HCT116 (cell line): ENCODE measurements at regions not wholly inside any gene's neighbourhood (a gene's known extent, or its start where the extent isn't known, plus 50 kb on each side); places are given as distances from the start of the nearest gene placed in this dataset.
"Not testable (repeated sequence)": the region's sequence is repeated elsewhere in the genome, so short reads cannot be mapped to it uniquely, and the experiment has no call there.

Source experiments
- CEBPB ChIP-seq: IDR thresholded peaks from 2 replicates; pipeline ENCODE4 v1.6.1; 2012; ENCODE audit warnings: low read depth
- CTCF ChIP-seq, 3 experiments: fragments of 200-600 bp in 1 of 3; sonication (generic) in 1 of 3; IDR thresholded peaks in 2 of 3; conservative IDR thresholded peaks in 1 of 3; 2 replicates each; pipeline ENCODE4 v1.5.1; 2012 to 2017; ENCODE audit warnings: low read depth in 2 of 3, low read length in 2 of 3, antibody characterized with exemption in 1 of 3, borderline replicate concordance in 1 of 3, control low read depth in 1 of 3, mild to moderate bottlenecking in 1 of 3, mixed read lengths in 1 of 3, mixed run types in 1 of 3, moderate library complexity in 1 of 3; ENCODE audit not compliant: insufficient read depth in 1 of 3
- EZH2 ChIP-seq: fragments of 200-600 bp; sonication (generic); IDR thresholded peaks from 2 replicates; pipeline ENCODE4 v1.6.1; 2017; ENCODE audit warnings: antibody characterized with exemption, mixed run types
- FOSL1 ChIP-seq: IDR thresholded peaks from 2 replicates; pipeline ENCODE4 v1.6.1; 2012; ENCODE audit warnings: low read depth
- POLR2A ChIP-seq: IDR thresholded peaks from 2 replicates; pipeline ENCODE4 v1.7.0; 2011; ENCODE audit warnings: borderline replicate concordance; ENCODE audit not compliant: insufficient read depth, insufficient read length; ENCODE audit errors: extremely low read depth
- POLR2AphosphoS5 ChIP-seq: IDR thresholded peaks from 2 replicates; pipeline ENCODE4 v1.6.1; 2011; ENCODE audit warnings: mild to moderate bottlenecking, low read depth, low read length, moderate library complexity
- REST ChIP-seq: IDR thresholded peaks from 2 replicates; pipeline ENCODE4 v1.6.1; 2012; ENCODE audit warnings: low read depth
- SIN3A ChIP-seq: IDR thresholded peaks from 2 replicates; pipeline ENCODE4 v1.6.1; 2012; ENCODE audit warnings: low read depth
- ZFX ChIP-seq: fragments of 450-650 bp; IDR thresholded peaks from 2 replicates; pipeline ENCODE4 v1.6.1; 2017
- ZNF274 ChIP-seq: fragments of 200-500 bp; sonication (Bioruptor generic); IDR thresholded peaks from 2 replicates; pipeline ENCODE4 v1.6.1; 2014; ENCODE audit warnings: mild to moderate bottlenecking, low read depth, low read length, inconsistent platforms

GRCh38 chr4:74578865-74579264 is 133.9 kb downstream of the AREG start:
- not testable (repeated sequence) for TF ChIP-seq EZH2; FOSL1; CTCF (IDR thresholded peaks at IDR 0.05 in 2 of 3, conservative IDR thresholded peaks at IDR 0.05 in 1 of 3; ENCODE audit: borderline replicate concordance in 1 of 3, insufficient read depth in 1 of 3, low read depth in 2 of 3, low read length in 2 of 3); POLR2AphosphoS5; CEBPB; SIN3A; ZNF274; POLR2A; ZFX; REST
